ENCODE measurements at regions not wholly inside any gene's neighbourhood (a gene's known extent, or its start where the extent isn't known, plus 50 kb on each side); places are given as distances from the start of the nearest gene placed in this dataset.

- no peak overlapping the region for H3K27ac ChIP-seq
- H3K36me3 ChIP-seq = no peaks in the 10 kb centered on the region
- no peak for DNase-seq (ENCODE audit: low read depth in 1 of 2, low spot score in 2 of 2)
- H3K27me3 ChIP-seq (replicated peaks) = no peaks in the 10 kb centered on the region
- no peaks in the 10 kb centered on the region for H3K9me3 ChIP-seq (replicated peaks)
- no peak overlapping the region for H3K4me3 ChIP-seq
- H3K4me1 ChIP-seq (replicated peaks) = no peaks in the 10 kb centered on the region
Observed at GRCh38 chr4:81665045-81665444, 193.3 kb upstream of the RASGEF1B start.

- DNase-seq (ENCODE audit: low read depth in 1 of 2, low spot score in 2 of 2) = no peak
- no peaks in the 10 kb centered on the region for H3K4me1 ChIP-seq (replicated peaks)
- no peaks in the 10 kb centered on the region for H3K9me3 ChIP-seq (replicated peaks)
- H3K36me3 ChIP-seq = no peaks in the 10 kb centered on the region
- H3K4me3 ChIP-seq = no peak overlapping the region
- no peak overlapping the region for H3K27ac ChIP-seq
- no peaks in the 10 kb centered on the region for H3K27me3 ChIP-seq (replicated peaks)
Observed at GRCh38 chr4:81664079-81664478, 192.4 kb upstream of the RASGEF1B start.

GRCh38 chr4:81663368-81663767 is 191.7 kb upstream of the RASGEF1B start:
- Histone ChIP-seq H3K4me1 (replicated peaks) (no peaks in the 10 kb centered on the region), H3K36me3 (no peaks in the 10 kb centered on the region), H3K9me3 (replicated peaks) (no peaks in the 10 kb centered on the region), H3K27me3 (replicated peaks) (no peaks in the 10 kb centered on the region), H3K27ac (no peak overlapping the region), H3K4me3 (no peak overlapping the region)
- no peak for DNase-seq (ENCODE audit: low read depth in 1 of 2, low spot score in 2 of 2)

- H3K4me1 ChIP-seq (replicated peaks) = no peaks in the 10 kb centered on the region
- no peak overlapping the region for H3K27ac ChIP-seq
- H3K9me3 ChIP-seq (replicated peaks) = no peaks in the 10 kb centered on the region
- DNase-seq (ENCODE audit: low read depth in 1 of 2, low spot score in 2 of 2) = no peak
- no peaks in the 10 kb centered on the region for H3K36me3 ChIP-seq
- no peak overlapping the region for H3K4me3 ChIP-seq
- no peaks in the 10 kb centered on the region for H3K27me3 ChIP-seq (replicated peaks)
Observed at GRCh38 chr4:81659051-81659450, 187.3 kb upstream of the RASGEF1B start.

GRCh38 chr4:81652069-81652478 is 180.4 kb upstream of the RASGEF1B start:
- no peak overlapping the region for H3K27ac ChIP-seq
- no peak for DNase-seq (ENCODE audit: low read depth in 1 of 2, low spot score in 2 of 2)
- no peak overlapping the region for H3K4me3 ChIP-seq
- H3K36me3 ChIP-seq = no peaks in the 10 kb centered on the region
- no peaks in the 10 kb centered on the region for H3K27me3 ChIP-seq (replicated peaks)
- H3K4me1 ChIP-seq (replicated peaks) = no peaks in the 10 kb centered on the region
- H3K9me3 ChIP-seq (replicated peaks) = no peaks in the 10 kb centered on the region

GRCh38 chr4:81651243-81651899 is 179.7 kb upstream of the RASGEF1B start:
- H3K27me3 ChIP-seq (replicated peaks) = no peaks in the 10 kb centered on the region
- H3K4me3 ChIP-seq = no peak overlapping the region
- no peak for DNase-seq (ENCODE audit: low read depth in 1 of 2, low spot score in 2 of 2)
- no peak overlapping the region for H3K27ac ChIP-seq
- H3K4me1 ChIP-seq (replicated peaks) = no peaks in the 10 kb centered on the region
- H3K9me3 ChIP-seq (replicated peaks) = no peaks in the 10 kb centered on the region
- H3K36me3 ChIP-seq = no peaks in the 10 kb centered on the region

GRCh38 chr4:81650606-81651242 is 179.0 kb upstream of the RASGEF1B start:
- no peaks in the 10 kb centered on the region for H3K36me3 ChIP-seq
- no peaks in the 10 kb centered on the region for H3K27me3 ChIP-seq (replicated peaks)
- no peak overlapping the region for H3K27ac ChIP-seq
- H3K4me1 ChIP-seq (replicated peaks) = no peaks in the 10 kb centered on the region
- DNase-seq (ENCODE audit: low read depth in 1 of 2, low spot score in 2 of 2) = no peak
- no peak overlapping the region for H3K4me3 ChIP-seq
- H3K9me3 ChIP-seq (replicated peaks) = no peaks in the 10 kb centered on the region

GRCh38 chr4:81648576-81649275 is 177.0 kb upstream of the RASGEF1B start:
- Histone ChIP-seq H3K9me3 (replicated peaks) (no peaks in the 10 kb centered on the region), H3K36me3 (no peaks in the 10 kb centered on the region), H3K4me1 (replicated peaks) (no peaks in the 10 kb centered on the region), H3K27ac (no peak overlapping the region), H3K4me3 (no peak overlapping the region), H3K27me3 (replicated peaks) (no peaks in the 10 kb centered on the region)
- no peak for DNase-seq (ENCODE audit: low read depth in 1 of 2, low spot score in 2 of 2)

- H3K4me1 ChIP-seq (replicated peaks) = no peaks in the 10 kb centered on the region
- H3K27me3 ChIP-seq (replicated peaks) = no peaks in the 10 kb centered on the region
- no peak overlapping the region for H3K27ac ChIP-seq
- no peaks in the 10 kb centered on the region for H3K36me3 ChIP-seq
- DNase-seq (ENCODE audit: low read depth in 1 of 2, low spot score in 2 of 2) = no peak
- no peaks in the 10 kb centered on the region for H3K9me3 ChIP-seq (replicated peaks)
- no peak overlapping the region for H3K4me3 ChIP-seq
Observed at GRCh38 chr4:81647388-81647787, 175.7 kb upstream of the RASGEF1B start.

GRCh38 chr4:81642543-81642942 is 170.8 kb upstream of the RASGEF1B start:
- H3K27ac ChIP-seq = no peak overlapping the region
- no peaks in the 10 kb centered on the region for H3K36me3 ChIP-seq
- no peaks in the 10 kb centered on the region for H3K4me1 ChIP-seq (replicated peaks)
- H3K4me3 ChIP-seq = no peak overlapping the region
- H3K9me3 ChIP-seq (replicated peaks) = no peaks in the 10 kb centered on the region
- H3K27me3 ChIP-seq (replicated peaks) = no peaks in the 10 kb centered on the region
- no peak for DNase-seq (ENCODE audit: low read depth in 1 of 2, low spot score in 2 of 2)

GRCh38 chr4:81639248-81639647 is 167.5 kb upstream of the RASGEF1B start:
- no peaks in the 10 kb centered on the region for H3K36me3 ChIP-seq
- DNase-seq (ENCODE audit: low read depth in 1 of 2, low spot score in 2 of 2) = no peak
- no peaks in the 10 kb centered on the region for H3K4me1 ChIP-seq (replicated peaks)
- no peaks in the 10 kb centered on the region for H3K27me3 ChIP-seq (replicated peaks)
- no peak overlapping the region for H3K4me3 ChIP-seq
- H3K9me3 ChIP-seq (replicated peaks) = no peaks in the 10 kb centered on the region
- no peak overlapping the region for H3K27ac ChIP-seq

GRCh38 chr4:81638698-81639097 is 167.0 kb upstream of the RASGEF1B start:
- Histone ChIP-seq H3K4me1 (replicated peaks) (no peaks in the 10 kb centered on the region), H3K27me3 (replicated peaks) (no peaks in the 10 kb centered on the region), H3K4me3 (no peak overlapping the region), H3K9me3 (replicated peaks) (no peaks in the 10 kb centered on the region), H3K36me3 (no peaks in the 10 kb centered on the region), H3K27ac (no peak overlapping the region)
- no peak for DNase-seq (ENCODE audit: low read depth in 1 of 2, low spot score in 2 of 2)

- H3K36me3 ChIP-seq = no peaks in the 10 kb centered on the region
- no peak for DNase-seq (ENCODE audit: low read depth in 1 of 2, low spot score in 2 of 2)
- no peaks in the 10 kb centered on the region for H3K27me3 ChIP-seq (replicated peaks)
- no peak overlapping the region for H3K4me3 ChIP-seq
- H3K27ac ChIP-seq = no peak overlapping the region
- H3K4me1 ChIP-seq (replicated peaks) = no peaks in the 10 kb centered on the region
- no peaks in the 10 kb centered on the region for H3K9me3 ChIP-seq (replicated peaks)
Observed at GRCh38 chr4:81635739-81636138, 164.0 kb upstream of the RASGEF1B start.

GRCh38 chr4:81634766-81635549 is 163.3 kb upstream of the RASGEF1B start:
- Histone ChIP-seq H3K36me3 (no peaks in the 10 kb centered on the region), H3K27me3 (replicated peaks) (no peaks in the 10 kb centered on the region), H3K4me3 (no peak overlapping the region), H3K27ac (no peak overlapping the region), H3K4me1 (replicated peaks) (no peaks in the 10 kb centered on the region), H3K9me3 (replicated peaks) (no peaks in the 10 kb centered on the region)
- DNase-seq (ENCODE audit: low read depth in 1 of 2, low spot score in 2 of 2) = no peak
